ENCODE measurements at regions not wholly inside any gene's neighbourhood (a gene's known extent, or its start where the extent isn't known, plus 50 kb on each side); places are given as distances from the start of the nearest gene placed in this dataset.
"Not testable (repeated sequence)": the region's sequence is repeated elsewhere in the genome, so short reads cannot be mapped to it uniquely, and the experiment has no call there.

DNA sequence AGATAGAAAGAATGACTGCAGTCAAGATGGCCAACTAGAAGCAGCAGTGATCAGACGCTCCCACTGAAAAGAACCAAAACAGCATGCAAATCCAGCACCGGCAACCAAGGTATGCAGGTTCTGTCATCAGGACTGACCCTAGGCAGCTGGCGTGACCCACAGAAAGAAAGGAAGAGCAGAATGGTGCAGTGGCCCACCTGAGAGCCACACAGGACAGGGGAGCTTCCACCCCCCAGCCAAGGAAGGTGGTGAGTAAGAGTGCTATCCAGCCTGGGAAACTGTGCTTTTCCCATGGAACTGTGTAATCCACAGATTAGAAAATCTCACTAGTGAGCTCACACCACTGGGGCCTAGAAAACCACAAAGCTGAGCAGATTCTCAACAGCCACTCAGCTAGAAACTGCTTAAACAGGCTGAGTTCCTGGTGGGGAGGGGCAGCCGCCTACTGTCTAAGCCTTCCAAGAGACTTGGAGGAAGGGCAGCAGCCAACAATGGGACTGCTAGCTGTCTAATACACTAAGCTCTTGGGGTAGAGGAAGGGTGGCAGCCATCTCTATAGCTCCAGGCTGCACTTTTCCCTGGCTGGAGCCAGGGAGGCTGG lies 127.9 kb downstream of the EVA1A start:
- no peaks in the 10 kb centered on the region for H4K20me1 ChIP-seq (ENCODE audit: insufficient read depth, low read length)
- peak overlapping the region; percentile 80 for H3K9ac ChIP-seq (ENCODE audit: low read length)
- peaks cover 61% of the 10 kb centered on the region for H3K4me1 ChIP-seq (ENCODE audit: low read length)
- no peaks in the 10 kb centered on the region for H3K9me3 ChIP-seq (ENCODE audit: insufficient read depth, low read length)
- 0 out of 2 replicates have a peak overlapping the region, but pooled peaks have one; percentile 26 for H2AFZ ChIP-seq (ENCODE audit: low read depth, low read length)
- no peaks in the 10 kb centered on the region for H3K79me2 ChIP-seq (ENCODE audit: low read length)
- H3K4me3 ChIP-seq (ENCODE audit: low read length), result peak overlapping the region; percentile 68
- H3K4me2 ChIP-seq (ENCODE audit: low read length), result peak overlapping the region; percentile 91
- H3K27ac ChIP-seq (ENCODE audit: low read length), result peak overlapping the region; percentile 95
- H3K36me3 ChIP-seq (replicated peaks; ENCODE audit: low read depth, low read length), result no peaks in the 10 kb centered on the region
- H3K27me3 ChIP-seq (ENCODE audit: low read depth, low read length), result no peaks in the 10 kb centered on the region
- no peak for TF ChIP-seq EZH2phosphoT487 (IDR thresholded peaks at IDR 0.05; ENCODE audit: low read depth)
- TF ChIP-seq, protein P1, sequence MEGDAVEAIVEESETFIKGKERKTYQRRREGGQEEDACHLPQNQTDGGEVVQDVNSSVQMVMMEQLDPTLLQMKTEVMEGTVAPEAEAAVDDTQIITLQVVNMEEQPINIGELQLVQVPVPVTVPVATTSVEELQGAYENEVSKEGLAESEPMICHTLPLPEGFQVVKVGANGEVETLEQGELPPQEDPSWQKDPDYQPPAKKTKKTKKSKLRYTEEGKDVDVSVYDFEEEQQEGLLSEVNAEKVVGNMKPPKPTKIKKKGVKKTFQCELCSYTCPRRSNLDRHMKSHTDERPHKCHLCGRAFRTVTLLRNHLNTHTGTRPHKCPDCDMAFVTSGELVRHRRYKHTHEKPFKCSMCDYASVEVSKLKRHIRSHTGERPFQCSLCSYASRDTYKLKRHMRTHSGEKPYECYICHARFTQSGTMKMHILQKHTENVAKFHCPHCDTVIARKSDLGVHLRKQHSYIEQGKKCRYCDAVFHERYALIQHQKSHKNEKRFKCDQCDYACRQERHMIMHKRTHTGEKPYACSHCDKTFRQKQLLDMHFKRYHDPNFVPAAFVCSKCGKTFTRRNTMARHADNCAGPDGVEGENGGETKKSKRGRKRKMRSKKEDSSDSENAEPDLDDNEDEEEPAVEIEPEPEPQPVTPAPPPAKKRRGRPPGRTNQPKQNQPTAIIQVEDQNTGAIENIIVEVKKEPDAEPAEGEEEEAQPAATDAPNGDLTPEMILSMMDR (IDR thresholded peaks at IDR 0.05; ENCODE audit: low read depth, low read length), result no peak

DNA sequence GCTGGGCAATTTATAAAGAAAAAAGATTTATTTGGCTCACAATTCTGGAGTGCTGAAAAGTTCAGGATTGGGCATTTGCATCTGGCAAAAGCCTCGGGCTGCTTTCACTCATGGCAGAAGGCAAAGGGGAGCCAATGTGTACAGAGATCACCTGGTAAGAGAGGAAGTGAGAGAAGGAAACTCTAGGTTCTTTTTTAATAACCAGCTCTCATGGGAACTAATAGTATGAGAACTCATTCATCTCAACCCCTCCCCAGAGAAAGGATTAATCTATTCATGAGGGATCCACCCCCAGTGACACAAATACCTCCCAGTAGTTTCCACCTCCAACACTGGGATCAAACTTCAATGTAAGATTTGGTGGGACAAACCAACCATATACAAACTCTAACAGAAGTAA lies 129.0 kb downstream of the EVA1A start:
- no peaks in the 10 kb centered on the region for H3K27me3 ChIP-seq (ENCODE audit: low read depth, low read length)
- no peak overlapping the region for H2AFZ ChIP-seq (ENCODE audit: low read depth, low read length)
- TF ChIP-seq, protein P1 (IDR thresholded peaks at IDR 0.05; ENCODE audit: low read depth, low read length), result no peak
- no peak for TF ChIP-seq EZH2phosphoT487 (IDR thresholded peaks at IDR 0.05; ENCODE audit: low read depth)
- H3K4me1 ChIP-seq (ENCODE audit: low read length), result peaks cover 65% of the 10 kb centered on the region
- peak overlapping the region; percentile 91 for H3K4me2 ChIP-seq (ENCODE audit: low read length)
- peak overlapping the region; percentile 80 for H3K9ac ChIP-seq (ENCODE audit: low read length)
- H3K36me3 ChIP-seq (replicated peaks; ENCODE audit: low read depth, low read length), result no peaks in the 10 kb centered on the region
- H3K9me3 ChIP-seq (ENCODE audit: insufficient read depth, low read length), result no peaks in the 10 kb centered on the region
- H4K20me1 ChIP-seq (ENCODE audit: insufficient read depth, low read length), result no peaks in the 10 kb centered on the region
- H3K79me2 ChIP-seq (ENCODE audit: low read length), result no peaks in the 10 kb centered on the region
- peak overlapping the region; percentile 68 for H3K4me3 ChIP-seq (ENCODE audit: low read length)
- peak overlapping the region; percentile 95 for H3K27ac ChIP-seq (ENCODE audit: low read length)

DNA sequence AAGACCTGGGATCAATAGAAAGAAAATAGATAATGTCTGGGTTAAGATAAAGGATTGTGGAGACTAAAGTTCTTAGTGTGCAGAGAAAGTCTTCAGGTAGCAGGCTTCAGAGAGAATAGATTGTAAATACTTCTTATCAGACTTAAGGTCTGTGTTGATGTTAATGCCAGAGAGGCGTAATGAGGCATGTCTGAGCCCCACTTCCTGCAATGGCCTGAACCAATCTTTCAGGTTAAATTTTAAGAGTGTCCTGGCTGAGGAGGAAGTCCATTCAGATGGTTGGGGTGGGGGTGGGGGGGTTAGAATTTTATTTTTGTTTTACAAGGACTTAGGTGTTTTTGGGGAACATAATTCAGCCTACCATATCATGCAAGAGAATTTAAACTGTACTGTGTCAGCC lies 129.5 kb downstream of the EVA1A start:
- H3K9me3 ChIP-seq (ENCODE audit: insufficient read depth, low read length), result no peaks in the 10 kb centered on the region
- TF ChIP-seq, protein P1 (IDR thresholded peaks at IDR 0.05; ENCODE audit: low read depth, low read length), result no peak
- TF ChIP-seq EZH2phosphoT487 (IDR thresholded peaks at IDR 0.05; ENCODE audit: low read depth), result no peak
- no peak overlapping the region for H2AFZ ChIP-seq (ENCODE audit: low read depth, low read length)
- H3K4me2 ChIP-seq (ENCODE audit: low read length), result peak overlapping the region; percentile 91
- peaks cover 65% of the 10 kb centered on the region for H3K4me1 ChIP-seq (ENCODE audit: low read length)
- H3K27ac ChIP-seq (ENCODE audit: low read length), result peak overlapping the region; percentile 95
- H3K4me3 ChIP-seq (ENCODE audit: low read length), result peak overlapping the region; percentile 49
- H3K79me2 ChIP-seq (ENCODE audit: low read length), result no peaks in the 10 kb centered on the region
- H3K9ac ChIP-seq (ENCODE audit: low read length), result peak overlapping the region; percentile 80
- no peaks in the 10 kb centered on the region for H4K20me1 ChIP-seq (ENCODE audit: insufficient read depth, low read length)
- H3K27me3 ChIP-seq (ENCODE audit: low read depth, low read length), result no peaks in the 10 kb centered on the region
- no peaks in the 10 kb centered on the region for H3K36me3 ChIP-seq (replicated peaks; ENCODE audit: low read depth, low read length)

DNA sequence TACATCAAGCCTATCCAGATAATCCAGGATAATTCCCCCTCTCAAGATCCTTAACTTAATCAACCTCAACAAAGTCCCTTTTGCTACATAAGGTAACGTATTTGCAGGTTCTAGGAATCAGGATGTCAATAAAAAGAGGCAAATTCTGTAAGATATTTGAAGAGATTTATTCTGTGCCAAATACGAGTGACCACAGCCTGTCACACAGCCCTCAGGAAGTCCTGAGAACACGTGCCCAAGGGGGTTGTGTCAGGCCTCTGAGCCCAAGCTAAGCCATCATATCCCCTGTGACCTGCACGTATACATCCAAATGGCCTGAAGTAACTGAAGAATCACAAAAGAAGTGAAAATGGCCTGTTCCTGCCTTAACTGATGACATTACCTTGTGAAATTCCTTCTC lies 130.3 kb downstream of the EVA1A start:
- Histone ChIP-seq H3K4me1 (ENCODE audit: low read length) (peaks cover 65% of the 10 kb centered on the region), H3K4me2 (ENCODE audit: low read length) (peak overlapping the region; percentile 24; the same call in 1 of the 2 replicates)

More for the DNA sequence above, 130.3 kb downstream of the EVA1A start:
- not testable (repeated sequence) for H3K27me3 ChIP-seq (ENCODE audit: low read depth, low read length); H3K36me3 ChIP-seq (replicated peaks; ENCODE audit: low read depth, low read length); H3K9me3 ChIP-seq (ENCODE audit: insufficient read depth, low read length); H3K79me2 ChIP-seq (ENCODE audit: low read length); H3K4me3 ChIP-seq (ENCODE audit: low read length); H4K20me1 ChIP-seq (ENCODE audit: insufficient read depth, low read length)
- Histone ChIP-seq H3K9ac (ENCODE audit: low read length) (peak overlapping the region; percentile 80; the same call in 1 of the 2 replicates), H3K27ac (ENCODE audit: low read length) (peak overlapping the region; percentile 95), H2AFZ (ENCODE audit: low read depth, low read length) (peak overlapping the region; percentile 43; the same call in 1 of the 2 replicates)

All from OCI-LY3 (cell line).